ENCODE measurements at regions not wholly inside any gene's neighbourhood (a gene's known extent, or its start where the extent isn't known, plus 50 kb on each side); places are given as distances from the start of the nearest gene placed in this dataset.

- 71 to 78% methylated on average over 1 of the region's 1 CpG for WGBS, 2 experiments (ENCODE audit: insufficient coverage in 1 of 2, insufficient read length in 1 of 2)
- H3K4me3 ChIP-seq (ENCODE audit: low read length) = no peak overlapping the region
- H3K4me1 ChIP-seq (ENCODE audit: control insufficient read depth, insufficient read depth, low read length) = no peaks in the 10 kb centered on the region
- Mint-ChIP-seq H3K27me3 (ENCODE audit: insufficient read depth) (no peaks in the 10 kb centered on the region), H3K9me3 (peaks cover 3% of the 10 kb centered on the region), H3K4me1 (no peaks in the 10 kb centered on the region), H3K4me3 (no peak overlapping the region), H3K36me3 (ENCODE audit: low read depth) (peaks cover 2% of the 10 kb centered on the region), H3K27ac (no peak overlapping the region)
- H3K27me3 ChIP-seq (ENCODE audit: control insufficient read depth, insufficient read depth, low read length, poor library complexity, severe bottlenecking) = no peaks in the 10 kb centered on the region
- TF ChIP-seq CTCF (conservative IDR thresholded peaks at IDR 0.05) = no peak
- no peak overlapping the region for H3K27ac ChIP-seq (ENCODE audit: low read depth, low read length)
- H3K9me3 ChIP-seq (ENCODE audit: control insufficient read depth, low read length) = no peaks in the 10 kb centered on the region
- DNase-seq = no peak
- no peak overlapping the region for H3K9ac ChIP-seq (ENCODE audit: extremely low read depth, low read length, poor library complexity, severe bottlenecking)
- no peaks in the 10 kb centered on the region for H3K36me3 ChIP-seq (ENCODE audit: control insufficient read depth, insufficient read depth, low read length)
These were observed 219.5 kb upstream of the CBLB start for GRCh38 chr3:106088304-106088703.

GRCh38 chr3:106088899-106089298, 220.1 kb upstream of the CBLB start:
- no peaks in the 10 kb centered on the region for H3K9me3 ChIP-seq (ENCODE audit: control insufficient read depth, low read length)
- H3K27me3 ChIP-seq (ENCODE audit: control insufficient read depth, insufficient read depth, low read length, poor library complexity, severe bottlenecking) = no peaks in the 10 kb centered on the region
- H3K9me3 Mint-ChIP-seq = peaks cover 3% of the 10 kb centered on the region
- no peak overlapping the region for H3K9ac ChIP-seq (ENCODE audit: extremely low read depth, low read length, poor library complexity, severe bottlenecking)
- WGBS, 2 experiments (ENCODE audit: insufficient coverage in 1 of 2, insufficient read length in 1 of 2) = 89 to 94% methylated on average over 1 to 3 of the region's 3 CpGs
- no peak overlapping the region for H3K27ac Mint-ChIP-seq
- no peak overlapping the region for H3K27ac ChIP-seq (ENCODE audit: low read depth, low read length)
- H3K4me1 ChIP-seq (ENCODE audit: control insufficient read depth, insufficient read depth, low read length) = no peaks in the 10 kb centered on the region
- H3K4me3 ChIP-seq (ENCODE audit: low read length) = no peak overlapping the region
- H3K36me3 ChIP-seq (ENCODE audit: control insufficient read depth, insufficient read depth, low read length) = no peaks in the 10 kb centered on the region
- H3K36me3 Mint-ChIP-seq (ENCODE audit: low read depth) = peaks cover 2% of the 10 kb centered on the region
- no peak for TF ChIP-seq CTCF (conservative IDR thresholded peaks at IDR 0.05)
- no peaks in the 10 kb centered on the region for H3K4me1 Mint-ChIP-seq
- no peaks in the 10 kb centered on the region for H3K27me3 Mint-ChIP-seq (ENCODE audit: insufficient read depth)
- H3K4me3 Mint-ChIP-seq = no peak overlapping the region
- no peak for DNase-seq

- Mint-ChIP-seq H3K4me1 (no peaks in the 10 kb centered on the region), H3K27me3 (ENCODE audit: insufficient read depth) (no peaks in the 10 kb centered on the region), H3K27ac (no peak overlapping the region), H3K36me3 (ENCODE audit: low read depth) (peaks cover 2% of the 10 kb centered on the region), H3K9me3 (peaks cover 3% of the 10 kb centered on the region), H3K4me3 (no peak overlapping the region)
- Histone ChIP-seq H3K27me3 (ENCODE audit: control insufficient read depth, insufficient read depth, low read length, poor library complexity, severe bottlenecking) (no peaks in the 10 kb centered on the region), H3K27ac (ENCODE audit: low read depth, low read length) (no peak overlapping the region), H3K4me3 (ENCODE audit: low read length) (no peak overlapping the region), H3K4me1 (ENCODE audit: control insufficient read depth, insufficient read depth, low read length) (no peaks in the 10 kb centered on the region), H3K9ac (ENCODE audit: extremely low read depth, low read length, poor library complexity, severe bottlenecking) (no peak overlapping the region), H3K36me3 (ENCODE audit: control insufficient read depth, insufficient read depth, low read length) (no peaks in the 10 kb centered on the region), H3K9me3 (ENCODE audit: control insufficient read depth, low read length) (no peaks in the 10 kb centered on the region)
- no peak for DNase-seq
- TF ChIP-seq CTCF (conservative IDR thresholded peaks at IDR 0.05) = no peak
- WGBS, 2 experiments (ENCODE audit: insufficient coverage in 1 of 2, insufficient read length in 1 of 2) = 83% methylated on average over 1 of the region's 1 CpG; no CpG with 5 or more reads in 1 of the 2 experiments
These were observed 221.0 kb upstream of the CBLB start for GRCh38 chr3:106089806-106090205.

All from endodermal cell (in vitro differentiated cells).